AG04450 (cell line): ENCODE measurements at regions not wholly inside any gene's neighbourhood (a gene's known extent, or its start where the extent isn't known, plus 50 kb on each side); places are given as distances from the start of the nearest gene placed in this dataset.

Experiments used
- CTCF ChIA-PET: fragments of 300-600, 350-600 bp; formaldehyde crosslinking; extraction: SDS; loops from one replicate; lab custom pipeline; 2022; ENCODE audit warnings: antibody characterized with exemption, inconsistent platforms; lab: Charles Lee
- POLR2A ChIA-PET: fragments of 350-600 bp; formaldehyde crosslinking; extraction: SDS; loops from one replicate; lab custom pipeline; 2021; ENCODE audit warnings: antibody characterized with exemption, inconsistent platforms; lab: Yijun Ruan, JAX
- DNase-seq: peaks from one replicate; pipeline ENCODE4 v3.0.0-alpha.2; 2011; ENCODE audit warnings: low read depth, low spot score
- H3K27ac ChIP-seq: one replicate; pipeline ENCODE4 v1.5.1; 2012; ENCODE audit warnings: low read depth, low read length, control low read depth
- H3K27me3 ChIP-seq: one replicate; pipeline ENCODE4 v1.6.0; 2012; ENCODE audit warnings: low read length; ENCODE audit not compliant: control insufficient read depth, insufficient read depth
- H3K4me3 ChIP-seq: 2 replicates; pipeline ENCODE4 v1.5.1; 2011; ENCODE audit warnings: mild to moderate bottlenecking, low read depth, low read length, control low read depth
- H3K9me3 ChIP-seq: 2 replicates; pipeline ENCODE4 v1.5.1; 2012; ENCODE audit warnings: low read length; ENCODE audit not compliant: control insufficient read depth, insufficient read depth
- CTCF ChIP-seq: IDR thresholded peaks from 2 replicates; pipeline ENCODE4 v1.5.1; 2011; ENCODE audit warnings: low read depth, low read length, control low read depth, inconsistent platforms

- Histone ChIP-seq H3K27me3 (no peaks in the 10 kb centered on the region), H3K27ac (no peak overlapping the region), H3K4me3 (no peak overlapping the region), H3K9me3 (peaks cover 14% of the 10 kb centered on the region)
- ChIA-PET CTCF (no interaction called here), POLR2A (no interaction called here)
- no peak for DNase-seq
- TF ChIP-seq CTCF, result no peak
Observed at GRCh38 chr22:47705350-47705749, 942.9 kb downstream of the TBC1D22A start.

- no peak for DNase-seq
- no peak for TF ChIP-seq CTCF
- ChIA-PET CTCF (no interaction called here), POLR2A (no interaction called here)
- Histone ChIP-seq H3K27me3 (no peaks in the 10 kb centered on the region), H3K9me3 (peaks cover 11% of the 10 kb centered on the region), H3K27ac (no peak overlapping the region), H3K4me3 (no peak overlapping the region)
Observed at GRCh38 chr22:47698906-47699305, 936.5 kb downstream of the TBC1D22A start.

GRCh38 chr22:47697861-47698260, 935.4 kb downstream of the TBC1D22A start:
- Histone ChIP-seq H3K27ac (no peak overlapping the region), H3K27me3 (no peaks in the 10 kb centered on the region), H3K9me3 (peaks cover 22% of the 10 kb centered on the region), H3K4me3 (no peak overlapping the region)
- CTCF ChIA-PET, result no interaction called here
- POLR2A ChIA-PET, result no interaction called here
- no peak for TF ChIP-seq CTCF
- DNase-seq, result no peak

GRCh38 chr22:47696776-47697175, 934.3 kb downstream of the TBC1D22A start:
- POLR2A ChIA-PET, result no interaction called here
- DNase-seq, result no peak
- CTCF ChIA-PET, result no interaction called here
- H3K27me3 ChIP-seq, result no peaks in the 10 kb centered on the region
- H3K4me3 ChIP-seq, result no peak overlapping the region
- peaks cover 29% of the 10 kb centered on the region for H3K9me3 ChIP-seq
- TF ChIP-seq CTCF, result no peak
- no peak overlapping the region for H3K27ac ChIP-seq

GRCh38 chr22:47695176-47695575, 932.7 kb downstream of the TBC1D22A start:
- no peak for DNase-seq
- no peaks in the 10 kb centered on the region for H3K27me3 ChIP-seq
- peaks cover 43% of the 10 kb centered on the region for H3K9me3 ChIP-seq
- CTCF ChIA-PET, result no interaction called here
- POLR2A ChIA-PET, result no interaction called here
- no peak overlapping the region for H3K4me3 ChIP-seq
- no peak for TF ChIP-seq CTCF
- H3K27ac ChIP-seq, result no peak overlapping the region
